GM18909 (cell line): ENCODE measurements at regions not wholly inside any gene's neighbourhood (a gene's known extent, or its start where the extent isn't known, plus 50 kb on each side); places are given as distances from the start of the nearest gene placed in this dataset.
A peak's percentile ranks its signal among the peaks of the same experiment; 100 is the strongest.

Experiments
- ATAC-seq: cut with Tn5 transposase; IDR thresholded peaks from one replicate; pipeline ENCODE4 v1.9.1; 2021; ENCODE audit warnings: mild to moderate bottlenecking; ENCODE audit not compliant: unreplicated experiment, poor library complexity

GRCh38 chr10:77710759-77711682 lies 73.4 kb upstream of the KCNMA1 start:
- ATAC-seq = peak; percentile 89

- ATAC-seq = peak; percentile 56
These were observed 72.5 kb upstream of the KCNMA1 start for GRCh38 chr10:77710081-77710551.

GRCh38 chr10:77707570-77707969 lies 70.0 kb upstream of the KCNMA1 start:
- ATAC-seq = no peak

DNA sequence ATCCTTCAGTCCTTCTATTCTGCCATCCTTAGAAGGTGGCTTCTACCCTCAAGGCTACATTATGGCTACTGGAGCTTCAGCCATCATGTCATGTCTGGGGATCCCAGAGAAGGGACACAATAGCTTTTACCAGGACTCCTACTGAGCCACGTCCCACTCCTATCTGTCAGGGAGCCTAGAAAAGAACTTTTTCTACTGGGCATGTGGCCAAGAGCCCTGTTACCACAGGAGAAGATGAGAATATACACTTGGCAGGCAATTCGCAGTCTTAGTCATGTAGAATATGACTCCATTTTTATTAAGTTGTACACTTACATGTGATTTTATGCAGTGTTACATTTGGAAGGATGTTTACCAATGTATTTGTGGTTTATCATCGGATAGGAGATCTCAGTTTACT lies 64.6 kb upstream of the KCNMA1 start:
- ATAC-seq = no peak

GRCh38 chr10:77700086-77700485 lies 62.5 kb upstream of the KCNMA1 start:
- ATAC-seq = no peak

DNA sequence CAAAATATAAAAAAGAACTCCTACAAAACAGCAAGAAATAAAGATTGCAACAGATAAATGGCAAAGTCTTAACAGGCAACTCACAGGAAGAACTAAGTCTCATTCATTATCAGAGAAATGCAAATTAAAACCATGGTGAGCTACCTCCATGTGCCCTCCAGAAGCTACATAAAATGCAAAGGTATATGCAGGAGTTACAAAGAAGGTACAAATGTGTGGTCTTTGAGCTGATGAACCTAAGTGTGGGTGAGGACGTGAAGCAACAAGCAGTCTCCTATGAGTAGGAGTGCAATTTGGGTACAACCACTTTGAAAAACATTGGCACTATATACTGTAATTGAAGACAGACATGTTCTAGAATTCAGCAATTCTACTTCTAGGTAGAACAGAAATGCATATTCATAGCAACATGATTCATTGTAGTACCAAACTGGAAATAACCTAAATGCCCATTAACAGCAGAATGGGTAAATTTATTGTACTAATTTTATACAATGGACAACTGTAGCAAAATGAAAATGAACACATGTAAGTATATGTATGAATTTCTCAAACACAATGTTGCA lies 61.6 kb upstream of the KCNMA1 start:
- no peak for ATAC-seq

DNA sequence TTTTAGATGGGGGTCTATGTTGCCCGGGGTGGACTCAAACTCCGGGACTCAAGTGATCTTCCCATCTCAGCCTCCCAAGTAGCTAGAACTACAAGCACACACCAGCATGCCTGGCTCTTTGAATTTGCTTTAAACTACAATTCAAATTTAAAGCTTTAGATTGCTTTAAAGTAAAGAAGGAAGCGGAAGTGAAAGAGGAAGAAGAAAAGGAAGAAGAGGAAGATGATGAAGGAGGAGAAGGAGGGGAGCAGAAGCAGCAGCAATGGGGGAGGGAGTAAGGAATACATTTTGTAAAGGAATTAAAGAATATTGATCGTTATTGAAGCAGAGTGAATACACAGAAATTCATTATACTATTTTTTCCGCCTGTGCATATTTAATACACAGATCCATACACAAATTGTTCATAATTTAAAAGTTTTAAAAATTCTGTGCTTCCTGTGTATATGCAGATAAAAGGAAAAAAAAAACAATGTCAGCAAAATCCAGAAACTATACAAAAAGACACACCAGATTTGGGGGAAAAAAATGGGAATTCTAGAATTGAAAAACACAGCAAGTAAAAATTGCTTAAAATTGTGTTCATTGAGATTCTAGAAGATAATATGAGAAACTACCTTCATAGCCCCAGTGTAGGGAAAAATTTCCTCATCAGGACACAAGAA lies 60.8 kb upstream of the KCNMA1 start:
- ATAC-seq = no peak

DNA sequence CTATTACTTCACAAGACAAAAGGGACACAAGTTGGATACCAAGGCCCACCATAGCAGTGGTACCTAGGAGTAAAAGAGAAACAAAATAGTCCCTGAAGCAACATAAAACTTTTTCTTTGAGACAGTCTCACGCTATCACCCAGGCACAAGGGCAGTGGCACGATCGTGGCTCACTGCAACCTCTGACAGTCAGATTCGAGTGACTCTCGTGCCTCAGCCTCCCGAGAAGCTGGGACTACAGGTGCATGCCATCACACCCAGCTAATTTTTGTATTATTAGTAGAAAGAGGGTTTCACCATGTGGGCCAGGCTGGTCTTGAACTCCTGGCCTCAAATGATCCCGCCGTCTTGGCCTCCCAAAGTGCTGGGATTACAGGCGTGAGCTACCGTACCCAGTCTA lies 59.0 kb upstream of the KCNMA1 start:
- no peak for ATAC-seq

- ATAC-seq = no peak
These were observed 57.6 kb upstream of the KCNMA1 start for GRCh38 chr10:77695186-77695585.

DNA sequence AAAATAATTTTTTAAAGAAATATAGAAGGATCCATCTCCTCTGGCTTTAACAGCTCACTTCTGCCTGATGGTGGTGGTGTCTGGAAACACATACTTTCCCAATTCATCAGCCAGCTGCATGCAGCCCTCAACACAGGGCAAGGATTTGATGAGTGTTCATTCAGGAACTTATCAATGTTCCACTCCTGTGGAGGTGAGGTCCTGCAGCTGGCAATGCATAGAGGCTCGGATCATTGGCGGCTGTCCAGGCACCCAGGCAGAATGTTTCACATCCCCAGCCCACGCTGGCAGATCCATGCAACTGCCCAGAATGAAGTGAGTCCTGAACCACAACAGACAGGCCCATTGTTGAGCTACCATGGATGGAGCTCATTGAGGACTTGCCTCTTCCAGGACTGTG lies 55.2 kb upstream of the KCNMA1 start:
- ATAC-seq = no peak

- no peak for ATAC-seq
These were observed 51.7 kb upstream of the KCNMA1 start for GRCh38 chr10:77689339-77689738.

- ATAC-seq = no peak
These were observed 50.0 kb upstream of the KCNMA1 start for GRCh38 chr10:77687621-77688020.
